SH-SY5Y (cell line): ENCODE measurements at regions not wholly inside any gene's neighbourhood (a gene's known extent, or its start where the extent isn't known, plus 50 kb on each side); places are given as distances from the start of the nearest gene placed in this dataset.

Source experiments
- GATA2 ChIP-seq: IDR thresholded peaks from 2 replicates; pipeline ENCODE4 v1.6.1; 2011; ENCODE audit warnings: mild to moderate bottlenecking, low read depth, low read length
- GATA3 ChIP-seq: IDR thresholded peaks from 2 replicates; pipeline ENCODE4 v1.6.1; 2011; ENCODE audit warnings: low read depth, mild to moderate bottlenecking, low read length, moderate library complexity

DNA sequence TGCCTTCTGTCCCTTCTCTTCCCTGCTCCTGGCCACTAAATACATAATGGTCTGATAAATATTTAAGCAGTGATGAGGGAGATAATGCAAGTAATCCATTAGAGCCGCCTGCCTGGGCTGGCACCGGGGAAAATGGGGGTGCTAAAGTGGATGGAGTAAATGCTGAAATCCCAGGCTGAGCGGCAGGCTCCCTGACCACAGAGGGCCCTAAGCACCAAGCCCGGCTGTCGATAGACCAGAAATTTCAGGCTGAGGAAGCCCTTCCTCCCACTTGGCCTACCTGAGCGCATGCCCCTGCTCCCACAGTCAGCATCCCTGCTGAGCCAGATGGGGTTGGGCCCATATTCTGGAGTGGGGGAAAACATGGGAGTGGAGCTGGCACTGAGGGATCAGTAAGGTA, 197.5 kb upstream of the SKOR2 start:
- no peak for TF ChIP-seq GATA3
- 0 out of 2 replicates have a peak, but pooled peaks have one; percentile 36 for TF ChIP-seq GATA2
